SK-N-SH (cell line): ENCODE measurements at regions not wholly inside any gene's neighbourhood (a gene's known extent, or its start where the extent isn't known, plus 50 kb on each side); places are given as distances from the start of the nearest gene placed in this dataset.

Experiments
- CTCF ChIA-PET: fragments of 300-600, 350-600 bp; formaldehyde crosslinking; extraction: SDS; loops from one replicate; lab custom pipeline; 2021; lab: Yijun Ruan, JAX
- POLR2A ChIA-PET: fragments of 350-600 bp; sonication (Branson Sonifier 250); formaldehyde crosslinking; extraction: SDS; loops from one replicate; lab custom pipeline; 2020; ENCODE audit warnings: antibody characterized with exemption, inconsistent platforms; lab: Yijun Ruan, JAX
- DNase-seq: peaks from one replicate; pipeline ENCODE4 v3.0.0; 2012
- H2AFZ ChIP-seq: fragments of 200-600 bp; sonication (generic); 2 replicates; pipeline ENCODE4 v1.8.1; 2016; ENCODE audit warnings: antibody characterized with exemption, mild to moderate bottlenecking, low read depth
- H3F3A ChIP-seq: fragments of 200-600 bp; sonication (generic); replicated peaks from 2 replicates; pipeline ENCODE3; 2016; ENCODE audit warnings: antibody characterized with exemption, mild to moderate bottlenecking; ENCODE audit not compliant: insufficient read depth
- H3K27ac ChIP-seq, 2 experiments: fragments of 200-500 bp in 1 of 2; fragments of 200-600 bp in 1 of 2; sonication (Bioruptor generic) in 1 of 2; sonication (generic), shearing (Covaris generic) in 1 of 2; 2 replicates each; pipeline versions ENCODE4 v1.5.1 to v1.6.1; 2014 to 2016; ENCODE audit warnings: low read depth in 2 of 2, inconsistent platforms in 1 of 2, low read length in 1 of 2, mild to moderate bottlenecking in 1 of 2, mixed read lengths in 1 of 2
- H3K27me3 ChIP-seq: fragments of 200-600 bp; sonication (generic), shearing (Covaris generic); 2 replicates; pipeline ENCODE4 v1.6.1; 2016; ENCODE audit warnings: mixed run types; ENCODE audit not compliant: insufficient read depth
- H3K36me3 ChIP-seq, 2 experiments: fragments of 200-500 bp in 1 of 2; fragments of 200-600 bp in 1 of 2; sonication (Bioruptor generic) in 1 of 2; sonication (generic) in 1 of 2; replicated peaks in 1 of 2; 2 replicates each; pipeline versions ENCODE3 to v1.5.1; 2014 to 2016; ENCODE audit warnings: low read length in 1 of 2, mild to moderate bottlenecking in 1 of 2; ENCODE audit not compliant: insufficient read depth in 2 of 2, control insufficient read depth in 1 of 2
- H3K4me1 ChIP-seq, 2 experiments: fragments of 200-500 bp in 1 of 2; fragments of 200-600 bp in 1 of 2; sonication (Bioruptor generic) in 1 of 2; sonication (generic), shearing (Covaris generic) in 1 of 2; 2 replicates each; pipeline versions ENCODE4 v1.5.1 to v1.6.1; 2014 to 2016; ENCODE audit warnings: low read depth in 1 of 2, low read length in 1 of 2, mixed run types in 1 of 2; ENCODE audit not compliant: insufficient read depth in 2 of 2, control insufficient read depth in 1 of 2
- H3K4me2 ChIP-seq: fragments of 200-600 bp; sonication (generic), shearing (Covaris generic); 2 replicates; pipeline ENCODE4 v1.6.1; 2017; ENCODE audit warnings: mixed run types
- H3K4me3 ChIP-seq, 2 experiments: fragments of 200-500 bp in 1 of 2; fragments of 200-600 bp in 1 of 2; sonication (Bioruptor generic) in 1 of 2; sonication (generic), shearing (Covaris generic) in 1 of 2; 2 replicates each; pipeline versions ENCODE4 v1.5.1 to v1.8.1; 2014 to 2016; ENCODE audit warnings: low read depth in 2 of 2, inconsistent platforms in 1 of 2, low read length in 1 of 2, mild to moderate bottlenecking in 1 of 2, mixed read lengths in 1 of 2, moderate library complexity in 1 of 2
- H3K79me2 ChIP-seq: fragments of 200-600 bp; sonication (generic); 2 replicates; pipeline ENCODE4 v1.8.1; 2017; ENCODE audit warnings: mild to moderate bottlenecking; ENCODE audit not compliant: insufficient read depth
- H3K9ac ChIP-seq: fragments of 200-600 bp; sonication (generic); 2 replicates; pipeline ENCODE4 v1.6.1; 2017; ENCODE audit warnings: mixed run types
- H3K9me2 ChIP-seq: fragments of 200-600 bp; sonication (generic); 2 replicates; pipeline ENCODE4 v1.6.1; 2017; ENCODE audit warnings: mixed run types
- H3K9me3 ChIP-seq: fragments of 200-600 bp; sonication (generic); 2 replicates; pipeline ENCODE4 v1.6.1; 2017; ENCODE audit warnings: mixed run types, mild to moderate bottlenecking, moderate library complexity
- H4K20me1 ChIP-seq: fragments of 200-600 bp; sonication (generic); 2 replicates; pipeline ENCODE4 v1.6.1; 2017; ENCODE audit warnings: mild to moderate bottlenecking, mixed run types; ENCODE audit not compliant: insufficient read depth
- CHD2 ChIP-seq: fragments of 150-350 bp; IDR thresholded peaks from 2 replicates; pipeline ENCODE4 v1.6.1; 2018; ENCODE audit warnings: low read length; ENCODE audit not compliant: partially characterized antibody
- ELF1 ChIP-seq: IDR thresholded peaks from 2 replicates; pipeline ENCODE4 v1.4.0; 2012
- EP300 ChIP-seq, 2 experiments: IDR thresholded peaks; 2 replicates each; pipeline versions ENCODE4 v1.4.0 to v1.6.1; 2012; ENCODE audit warnings: borderline replicate concordance in 1 of 2, low read depth in 1 of 2, low read length in 1 of 2
- EZH2phosphoT487 ChIP-seq: fragments of 200-600 bp; sonication (generic); IDR thresholded peaks from 2 replicates; pipeline ENCODE4 v1.6.1; 2017; ENCODE audit warnings: low read depth, mixed run types, mild to moderate bottlenecking, antibody characterized with exemption, moderate library complexity, borderline replicate concordance
- FOSL2 ChIP-seq: IDR thresholded peaks from 2 replicates; pipeline ENCODE4 v1.4.0; 2012; ENCODE audit warnings: low read depth, mild to moderate bottlenecking, moderate library complexity, borderline replicate concordance
- FOXJ3 ChIP-seq: sonication (generic); formaldehyde crosslinking; IDR thresholded peaks from 2 replicates; pipeline ENCODE4 v1.5.1; 2020; ENCODE audit warnings: mild to moderate bottlenecking, missing genetic modification reagents
- FOXM1 ChIP-seq: IDR thresholded peaks from 2 replicates; pipeline ENCODE4 v1.4.0; 2012; ENCODE audit warnings: low read depth, mild to moderate bottlenecking
- GABPA ChIP-seq: IDR thresholded peaks from 2 replicates; pipeline ENCODE4 v1.4.0; 2012; ENCODE audit warnings: low read depth, mild to moderate bottlenecking
- GATA2 ChIP-seq: sonication (generic); formaldehyde crosslinking; IDR thresholded peaks from 2 replicates; pipeline ENCODE4 v1.5.0; 2020; ENCODE audit warnings: mild to moderate bottlenecking, missing genetic modification reagents
- JUND ChIP-seq: IDR thresholded peaks from 2 replicates; pipeline ENCODE4 v1.4.0; 2012
- MEF2A ChIP-seq: IDR thresholded peaks from 2 replicates; pipeline ENCODE4 v1.4.0; 2012; ENCODE audit warnings: low read depth, borderline replicate concordance
- MXI1 ChIP-seq: IDR thresholded peaks from 2 replicates; pipeline ENCODE4 v1.6.1; 2012; ENCODE audit warnings: mild to moderate bottlenecking, low read depth, low read length, improper control_type of control experiment
- NFIC ChIP-seq: IDR thresholded peaks from 2 replicates; pipeline ENCODE4 v1.4.0; 2012; ENCODE audit warnings: borderline replicate concordance
- RAD21 ChIP-seq: IDR thresholded peaks from 2 replicates; pipeline ENCODE4 v1.6.1; 2012; ENCODE audit warnings: mild to moderate bottlenecking, low read length
- RCOR1 ChIP-seq: fragments of 150-350 bp; IDR thresholded peaks from 2 replicates; pipeline ENCODE4 v1.6.1; 2017; ENCODE audit warnings: antibody characterized with exemption, low read length
- RFX5 ChIP-seq: IDR thresholded peaks from 2 replicates; pipeline ENCODE4 v1.6.1; 2012; ENCODE audit warnings: mild to moderate bottlenecking, improper control_type of control experiment, low read length
- RXRA ChIP-seq: IDR thresholded peaks from 2 replicates; pipeline ENCODE4 v1.4.0; 2012; ENCODE audit warnings: low read depth, mild to moderate bottlenecking, borderline replicate concordance
- SMC3 ChIP-seq: IDR thresholded peaks from 2 replicates; pipeline ENCODE4 v1.6.1; 2012; ENCODE audit warnings: low read depth, low read length, improper control_type of control experiment
- YY1 ChIP-seq: IDR thresholded peaks from 2 replicates; pipeline ENCODE4 v1.4.0; 2012; ENCODE audit warnings: low read depth, mild to moderate bottlenecking
- WGBS: methylation state at CpG from one replicate; pipeline ENCODE4 v1.1.6; 2017; ENCODE audit warnings: low lambda C conversion rate; 5-methylcytosine and 5-hydroxymethylcytosine counted together
- TF ChIP-seq, protein P1 (sequence below): fragments of 150-350 bp; IDR thresholded peaks from 2 replicates; pipeline ENCODE4 v1.6.1; 2017; ENCODE audit warnings: antibody characterized with exemption, low read length, low read depth, borderline replicate concordance
- TF ChIP-seq, protein P2 (sequence below): fragments of 200-600 bp; sonication (generic); IDR thresholded peaks from 2 replicates; pipeline ENCODE4 v1.6.1; 2017; ENCODE audit warnings: antibody characterized with exemption, mild to moderate bottlenecking, moderate library complexity
- TF ChIP-seq, protein P3 (sequence below): IDR thresholded peaks from 2 replicates; pipeline ENCODE4 v1.4.0; 2012; ENCODE audit warnings: low read depth, borderline replicate concordance
- TF ChIP-seq, protein P4 (sequence below): IDR thresholded peaks from 2 replicates; pipeline ENCODE4; 2012

DNA sequence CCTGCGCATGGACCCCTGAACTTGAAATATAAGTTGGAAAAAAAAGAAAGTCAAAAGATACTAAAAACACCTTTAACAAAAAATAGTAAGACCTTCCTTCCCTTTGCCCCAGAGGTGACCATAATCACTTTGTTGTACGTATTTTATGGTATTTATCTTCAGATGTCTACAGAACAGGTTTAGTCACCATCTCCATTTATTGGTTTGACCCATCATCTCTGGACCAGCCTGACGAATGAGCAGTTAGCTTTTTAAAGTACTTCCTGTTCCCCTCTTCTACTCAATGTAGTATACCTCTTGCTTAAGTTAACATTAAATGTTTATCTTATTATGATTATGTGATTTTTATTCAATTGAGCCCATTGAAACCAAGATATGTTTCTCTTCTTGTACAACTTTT lies 64.7 kb upstream of the CREB3L1 start:
- Histone ChIP-seq H3K4me2 (no peak overlapping the region), H3K27me3 (no peaks in the 10 kb centered on the region), H3F3A (no peaks in the 10 kb centered on the region), H3K9me2 (no peaks in the 10 kb centered on the region), H3K9ac (no peak overlapping the region), H3K9me3 (no peaks in the 10 kb centered on the region), H3K4me3 (no peak overlapping the region), H3K36me3 (no peaks in the 10 kb centered on the region), H3K4me1 (peaks cover 0 to 2% of the 10 kb centered on the region in 2 experiments; a peak in 1 of 4 replicates), H3K27ac (no peak overlapping the region), H4K20me1 (no peaks in the 10 kb centered on the region), H2AFZ (no peak overlapping the region)
- CTCF ChIA-PET, result no interaction called here
- no peak for DNase-seq
- TF ChIP-seq, protein P1, sequence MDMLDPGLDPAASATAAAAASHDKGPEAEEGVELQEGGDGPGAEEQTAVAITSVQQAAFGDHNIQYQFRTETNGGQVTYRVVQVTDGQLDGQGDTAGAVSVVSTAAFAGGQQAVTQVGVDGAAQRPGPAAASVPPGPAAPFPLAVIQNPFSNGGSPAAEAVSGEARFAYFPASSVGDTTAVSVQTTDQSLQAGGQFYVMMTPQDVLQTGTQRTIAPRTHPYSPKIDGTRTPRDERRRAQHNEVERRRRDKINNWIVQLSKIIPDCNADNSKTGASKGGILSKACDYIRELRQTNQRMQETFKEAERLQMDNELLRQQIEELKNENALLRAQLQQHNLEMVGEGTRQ, result no peak
- TF ChIP-seq FOXJ3, result no peak
- no peak for TF ChIP-seq FOXM1
- TF ChIP-seq, protein P2, sequence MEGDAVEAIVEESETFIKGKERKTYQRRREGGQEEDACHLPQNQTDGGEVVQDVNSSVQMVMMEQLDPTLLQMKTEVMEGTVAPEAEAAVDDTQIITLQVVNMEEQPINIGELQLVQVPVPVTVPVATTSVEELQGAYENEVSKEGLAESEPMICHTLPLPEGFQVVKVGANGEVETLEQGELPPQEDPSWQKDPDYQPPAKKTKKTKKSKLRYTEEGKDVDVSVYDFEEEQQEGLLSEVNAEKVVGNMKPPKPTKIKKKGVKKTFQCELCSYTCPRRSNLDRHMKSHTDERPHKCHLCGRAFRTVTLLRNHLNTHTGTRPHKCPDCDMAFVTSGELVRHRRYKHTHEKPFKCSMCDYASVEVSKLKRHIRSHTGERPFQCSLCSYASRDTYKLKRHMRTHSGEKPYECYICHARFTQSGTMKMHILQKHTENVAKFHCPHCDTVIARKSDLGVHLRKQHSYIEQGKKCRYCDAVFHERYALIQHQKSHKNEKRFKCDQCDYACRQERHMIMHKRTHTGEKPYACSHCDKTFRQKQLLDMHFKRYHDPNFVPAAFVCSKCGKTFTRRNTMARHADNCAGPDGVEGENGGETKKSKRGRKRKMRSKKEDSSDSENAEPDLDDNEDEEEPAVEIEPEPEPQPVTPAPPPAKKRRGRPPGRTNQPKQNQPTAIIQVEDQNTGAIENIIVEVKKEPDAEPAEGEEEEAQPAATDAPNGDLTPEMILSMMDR, result no peak
- TF ChIP-seq RAD21, result no peak
- TF ChIP-seq RFX5, result no peak
- no peak for TF ChIP-seq EP300 (IDR thresholded peaks at IDR 0.05; ENCODE audit: borderline replicate concordance in 1 of 2, low read depth in 1 of 2, low read length in 1 of 2)
- no peak for TF ChIP-seq RXRA
- TF ChIP-seq SMC3, result no peak
- TF ChIP-seq GABPA, result no peak
- TF ChIP-seq, protein P3, sequence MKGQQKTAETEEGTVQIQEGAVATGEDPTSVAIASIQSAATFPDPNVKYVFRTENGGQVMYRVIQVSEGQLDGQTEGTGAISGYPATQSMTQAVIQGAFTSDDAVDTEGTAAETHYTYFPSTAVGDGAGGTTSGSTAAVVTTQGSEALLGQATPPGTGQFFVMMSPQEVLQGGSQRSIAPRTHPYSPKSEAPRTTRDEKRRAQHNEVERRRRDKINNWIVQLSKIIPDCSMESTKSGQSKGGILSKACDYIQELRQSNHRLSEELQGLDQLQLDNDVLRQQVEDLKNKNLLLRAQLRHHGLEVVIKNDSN, result no peak
- TF ChIP-seq, all 33 proteins: peak for 0
- POLR2A ChIA-PET, result no interaction called here
- 89% methylated on average over 3 of the region's 3 CpGs for WGBS
- no peaks in the 10 kb centered on the region for H3K79me2 ChIP-seq

DNA sequence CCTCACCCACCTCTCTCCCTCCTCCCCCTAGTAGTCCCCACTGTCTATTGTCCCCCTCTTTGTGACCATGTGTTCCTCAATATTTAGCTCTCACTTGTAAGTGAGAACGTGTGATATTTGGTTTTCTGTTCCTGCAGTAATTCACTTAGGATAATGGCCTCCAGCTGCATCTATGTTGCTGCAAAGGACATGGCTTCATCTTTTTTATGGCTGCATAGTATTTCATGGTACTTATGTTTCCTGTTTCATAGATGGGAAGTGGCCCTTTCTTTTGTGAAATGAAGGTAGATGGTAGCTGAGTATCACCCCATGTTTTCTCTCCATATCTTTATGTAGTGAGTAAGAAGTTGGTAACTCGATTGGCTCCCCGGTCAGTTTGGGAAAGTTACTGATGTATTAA lies 66.6 kb upstream of the CREB3L1 start:
- Histone ChIP-seq H3F3A (no peaks in the 10 kb centered on the region), H3K9ac (no peak overlapping the region), H3K4me2 (no peak overlapping the region), H2AFZ (no peak overlapping the region), H3K9me2 (no peaks in the 10 kb centered on the region), H3K79me2 (no peaks in the 10 kb centered on the region), H4K20me1 (no peaks in the 10 kb centered on the region), H3K27ac (no peak overlapping the region), H3K27me3 (no peaks in the 10 kb centered on the region), H3K36me3 (no peaks in the 10 kb centered on the region), H3K4me1 (no peaks in the 10 kb centered on the region), H3K4me3 (no peak overlapping the region), H3K9me3 (no peaks in the 10 kb centered on the region)
- WGBS, result 76% methylated on average over 3 of the region's 3 CpGs
- CTCF ChIA-PET, result interaction anchor here (0.8 to 0.9 kb wide), 2 partner anchors 145 to 246 kb away, joined by 3 read pairs; no protein-coding TSS in a partner anchor
- POLR2A ChIA-PET, result no interaction called here
- no peak for DNase-seq
- TF ChIP-seq, protein P3, result no peak
- TF ChIP-seq NFIC (no peak), CHD2 (no peak), YY1 (no peak), RFX5 (no peak), MXI1 (no peak), MEF2A (no peak), FOXJ3 (no peak), JUND (no peak), ELF1 (no peak), RAD21 (no peak), FOSL2 (no peak), GATA2 (CRISPR knock-in tag) (no peak), EZH2phosphoT487 (no peak), RCOR1 (no peak)
- TF ChIP-seq, protein P1, result no peak
- TF ChIP-seq, protein P4, sequence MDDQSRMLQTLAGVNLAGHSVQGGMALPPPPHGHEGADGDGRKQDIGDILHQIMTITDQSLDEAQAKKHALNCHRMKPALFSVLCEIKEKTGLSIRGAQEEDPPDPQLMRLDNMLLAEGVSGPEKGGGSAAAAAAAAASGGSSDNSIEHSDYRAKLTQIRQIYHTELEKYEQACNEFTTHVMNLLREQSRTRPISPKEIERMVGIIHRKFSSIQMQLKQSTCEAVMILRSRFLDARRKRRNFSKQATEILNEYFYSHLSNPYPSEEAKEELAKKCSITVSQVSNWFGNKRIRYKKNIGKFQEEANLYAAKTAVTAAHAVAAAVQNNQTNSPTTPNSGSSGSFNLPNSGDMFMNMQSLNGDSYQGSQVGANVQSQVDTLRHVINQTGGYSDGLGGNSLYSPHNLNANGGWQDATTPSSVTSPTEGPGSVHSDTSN, result no peak
